B cell (primary cell): ENCODE measurements at regions not wholly inside any gene's neighbourhood (a gene's known extent, or its start where the extent isn't known, plus 50 kb on each side); places are given as distances from the start of the nearest gene placed in this dataset.

ENCODE experiments used
- ATAC-seq: fragments of 200-7000 bp; cut with Tn5 transposase; one replicate; pipeline ENCODE4 v1.10.0; 2021; ENCODE audit warnings: low read depth, mild to moderate bottlenecking, moderate number of reproducible peaks, moderate library complexity
- CTCF ChIA-PET: fragments of 350-600 bp; sonication (Branson Sonifier 250); formaldehyde crosslinking; loops from one replicate; lab custom pipeline; 2021; ENCODE audit warnings: antibody characterized with exemption, inconsistent platforms; lab: Charles Lee
- POLR2A ChIA-PET: fragments of 350-600 bp; sonication (Branson Sonifier 250); formaldehyde crosslinking; loops from one replicate; lab custom pipeline; 2021; ENCODE audit warnings: antibody characterized with exemption; lab: Charles Lee
- DNase-seq: peaks from one replicate; pipeline ENCODE4 v3.0.0; 2013
- H2AFZ ChIP-seq: 2 replicates; pipeline ENCODE4 v1.6.1; 2012; ENCODE audit warnings: mild to moderate bottlenecking, low read depth, low read length; ENCODE audit not compliant: insufficient read depth, poor library complexity, severe bottlenecking
- H3K27ac ChIP-seq, 2 donors: 1 replicate in 1 of 2; 2 replicates in 1 of 2; pipeline ENCODE4 v1.5.1; 2012 to 2013; ENCODE audit warnings: low read length in 2 of 2, mild to moderate bottlenecking in 2 of 2, moderate library complexity in 1 of 2
- H3K27me3 ChIP-seq, 4 experiments: fragments of 200-600 bp in 1 of 4; sonication (generic) in 1 of 4; replicated peaks in 1 of 4; 1 replicate in 2 of 4; 2 replicates in 2 of 4; pipeline versions ENCODE4 v1.6.1 to v1.7.0; 2013 to 2016; ENCODE audit warnings: low read length in 3 of 4, mild to moderate bottlenecking in 2 of 4, mixed read lengths in 1 of 4, moderate library complexity in 1 of 4; ENCODE audit not compliant: insufficient read depth in 4 of 4, control insufficient read depth in 3 of 4; ENCODE audit errors: control extremely low read depth in 1 of 4
- H3K36me3 ChIP-seq, 2 experiments: replicated peaks in 1 of 2; 1 replicate in 1 of 2; 2 replicates in 1 of 2; pipeline versions ENCODE4 v1.6.1 to v1.7.1; 2013; ENCODE audit warnings: low read length in 1 of 2; ENCODE audit not compliant: insufficient read depth in 2 of 2, control insufficient read depth in 1 of 2; ENCODE audit errors: control extremely low read depth in 1 of 2, extremely low read depth in 1 of 2
- H3K4me1 ChIP-seq, 2 donors: fragments of 200-600 bp in 1 of 2; sonication (generic) in 1 of 2; 1 replicate in 1 of 2; 2 replicates in 1 of 2; pipeline versions ENCODE4 v1.5.1 to v1.6.1; 2013 to 2017; ENCODE audit warnings: low read length in 2 of 2; ENCODE audit not compliant: control insufficient read depth in 2 of 2, insufficient read depth in 2 of 2
- H3K4me2 ChIP-seq: replicated peaks from 2 replicates; pipeline ENCODE3; 2012; ENCODE audit warnings: mild to moderate bottlenecking, low read depth, low read length; ENCODE audit not compliant: poor library complexity, severe bottlenecking
- H3K4me3 ChIP-seq, 5 experiments: fragments of 200-600 bp in 1 of 5; sonication (generic) in 1 of 5; 1 replicate in 3 of 5; 2 replicates in 2 of 5; pipeline versions ENCODE4 v1.5.1 to v1.7.0; 2011 to 2016; ENCODE audit warnings: low read length in 4 of 5, mild to moderate bottlenecking in 4 of 5, low read depth in 2 of 5, control low read depth in 1 of 5, moderate library complexity in 1 of 5; ENCODE audit not compliant: insufficient read depth in 1 of 5; ENCODE audit errors: control extremely low read depth in 1 of 5, extremely low read depth in 1 of 5
- H3K79me2 ChIP-seq: fragments of 200-600 bp; sonication (generic); one replicate; pipeline ENCODE4 v1.6.0; 2016; ENCODE audit warnings: low read length; ENCODE audit not compliant: control insufficient read depth, insufficient read depth
- H3K9ac ChIP-seq: fragments of 200-600 bp; sonication (generic); 2 replicates; pipeline ENCODE4 v1.6.1; 2017; ENCODE audit warnings: mild to moderate bottlenecking, low read length, moderate library complexity
- H3K9me3 ChIP-seq, 3 donors: one replicate each; pipeline versions ENCODE4 v1.6.1 to v1.7.1; 2013; ENCODE audit warnings: low read length in 2 of 3; ENCODE audit not compliant: control insufficient read depth in 2 of 3, insufficient read depth in 1 of 3; ENCODE audit errors: control extremely low read depth in 1 of 3
- H4K20me1 ChIP-seq: 2 replicates; pipeline ENCODE4 v1.6.0; 2012; ENCODE audit warnings: mild to moderate bottlenecking, low read length; ENCODE audit not compliant: insufficient read depth, control insufficient read depth, poor library complexity, severe bottlenecking
- H3K27ac Mint-ChIP-seq: one replicate; pipeline ENCODE4 v1.8.0; 2021; ENCODE audit warnings: mixed read lengths
- H3K27me3 Mint-ChIP-seq: one replicate; pipeline ENCODE4 v1.8.0; 2021; ENCODE audit warnings: mixed read lengths
- H3K4me1 Mint-ChIP-seq: one replicate; pipeline ENCODE4 v1.8.0; 2021; ENCODE audit warnings: mixed read lengths
- H3K4me3 Mint-ChIP-seq: one replicate; pipeline ENCODE4 v1.8.0; 2021; ENCODE audit warnings: mixed read lengths
- H3K9me3 Mint-ChIP-seq: one replicate; pipeline ENCODE4 v1.8.0; 2022; ENCODE audit warnings: mixed read lengths; ENCODE audit not compliant: insufficient read depth
- EZH2 ChIP-seq: IDR thresholded peaks from 2 replicates; pipeline ENCODE4 v1.6.1; 2012; ENCODE audit warnings: borderline replicate concordance, low read depth, mild to moderate bottlenecking, moderate library complexity, low read length; ENCODE audit not compliant: insufficient read depth, poor library complexity, severe bottlenecking
- WGBS: methylation state at CpG from one replicate; pipeline ENCODE4 v1.1.5; 2013; ENCODE audit warnings: missing lambda C conversion rate; ENCODE audit not compliant: insufficient coverage; 5-methylcytosine and 5-hydroxymethylcytosine counted together
- intact Hi-C: fragments of 100-400 bp; cut with micrococcal nuclease; formaldehyde crosslinking; loops from one replicate; pipeline ENCODE4 v1.10.0; 2022
- TF ChIP-seq, protein P1 (sequence below): fragments of 200-600 bp; IDR thresholded peaks from one replicate; pipeline ENCODE4 v1.8.0; 2022; ENCODE audit warnings: antibody characterized with exemption, mild to moderate bottlenecking

GRCh38 chr2:75411574-75411973 lies 149.2 kb downstream of the EVA1A start:
- intact Hi-C loops: no loop called here
- Mint-ChIP-seq H3K4me3 (no peak overlapping the region), H3K27ac (no peak overlapping the region), H3K4me1 (peaks cover 43% of the 10 kb centered on the region), H3K27me3 (no peaks in the 10 kb centered on the region), H3K9me3 (peaks cover 3% of the 10 kb centered on the region)
- POLR2A ChIA-PET: interaction anchor here (0.6 kb wide), 1 partner anchor 20 kb away, joined by 3 read pairs; no protein-coding TSS in a partner anchor
- no peaks in the 10 kb centered on the region for H4K20me1 ChIP-seq
- H3K36me3 ChIP-seq: no peaks in the 10 kb centered on the region
- peaks cover 62% of the 10 kb centered on the region for H3K79me2 ChIP-seq
- no peak overlapping the region for H3K9ac ChIP-seq
- no peak overlapping the region for H3K4me3 ChIP-seq
- CTCF ChIA-PET: interaction anchor here (1.4 kb wide), 1 partner anchor 493 kb away, joined by 3 read pairs; no protein-coding TSS in a partner anchor
- no peak for ATAC-seq
- no peak overlapping the region for H2AFZ ChIP-seq
- WGBS: no CpG with 5 or more reads among the region's 2 CpGs
- H3K27ac ChIP-seq: no peak overlapping the region
- TF ChIP-seq EZH2: no peak
- TF ChIP-seq, protein P1, sequence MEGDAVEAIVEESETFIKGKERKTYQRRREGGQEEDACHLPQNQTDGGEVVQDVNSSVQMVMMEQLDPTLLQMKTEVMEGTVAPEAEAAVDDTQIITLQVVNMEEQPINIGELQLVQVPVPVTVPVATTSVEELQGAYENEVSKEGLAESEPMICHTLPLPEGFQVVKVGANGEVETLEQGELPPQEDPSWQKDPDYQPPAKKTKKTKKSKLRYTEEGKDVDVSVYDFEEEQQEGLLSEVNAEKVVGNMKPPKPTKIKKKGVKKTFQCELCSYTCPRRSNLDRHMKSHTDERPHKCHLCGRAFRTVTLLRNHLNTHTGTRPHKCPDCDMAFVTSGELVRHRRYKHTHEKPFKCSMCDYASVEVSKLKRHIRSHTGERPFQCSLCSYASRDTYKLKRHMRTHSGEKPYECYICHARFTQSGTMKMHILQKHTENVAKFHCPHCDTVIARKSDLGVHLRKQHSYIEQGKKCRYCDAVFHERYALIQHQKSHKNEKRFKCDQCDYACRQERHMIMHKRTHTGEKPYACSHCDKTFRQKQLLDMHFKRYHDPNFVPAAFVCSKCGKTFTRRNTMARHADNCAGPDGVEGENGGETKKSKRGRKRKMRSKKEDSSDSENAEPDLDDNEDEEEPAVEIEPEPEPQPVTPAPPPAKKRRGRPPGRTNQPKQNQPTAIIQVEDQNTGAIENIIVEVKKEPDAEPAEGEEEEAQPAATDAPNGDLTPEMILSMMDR: no peak
- H3K9me3 ChIP-seq: peaks cover 5 to 15% (median 6%) of the 10 kb centered on the region in 3 donors
- DNase-seq: no peak
- H3K27me3 ChIP-seq: peaks cover 0 to 4% (median 0%) of the 10 kb centered on the region in 4 experiments
- peaks cover 14 to 22% of the 10 kb centered on the region in 2 donors for H3K4me1 ChIP-seq
- H3K4me2 ChIP-seq: no peak overlapping the region

DNA sequence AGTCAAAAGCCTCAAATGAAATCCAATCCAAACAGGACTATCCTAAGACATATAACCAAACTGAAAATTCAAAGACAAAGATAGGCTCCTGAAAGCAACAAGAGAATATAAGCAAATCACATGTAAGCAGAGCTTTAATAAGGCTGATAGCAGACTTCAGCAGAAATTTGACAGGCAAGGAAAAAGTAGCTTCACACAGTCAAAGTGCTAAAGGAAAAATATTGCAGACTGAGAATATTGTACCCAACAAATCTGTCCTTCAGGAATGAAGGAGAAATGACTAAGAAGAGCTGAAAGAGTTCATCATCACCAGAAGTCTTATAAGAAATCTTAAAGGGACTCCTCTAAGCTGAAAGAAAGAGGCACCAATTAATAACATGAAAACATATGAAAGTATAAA lies 150.0 kb downstream of the EVA1A start:
- H3K4me1 Mint-ChIP-seq: peaks cover 40% of the 10 kb centered on the region
- ATAC-seq (no peak), DNase-seq (no peak)
- Histone ChIP-seq H3K9ac (no peak overlapping the region), H3K4me1 (peaks cover 9 to 20% of the 10 kb centered on the region in 2 donors), H3K79me2 (peaks cover 53% of the 10 kb centered on the region), H3K36me3 (no peaks in the 10 kb centered on the region), H3K27me3 (peaks cover 0 to 4% (median 0%) of the 10 kb centered on the region in 4 experiments), H3K4me3 (no peak overlapping the region), H3K9me3 (peaks cover 5 to 15% (median 6%) of the 10 kb centered on the region in 3 donors), H2AFZ (no peak overlapping the region), H4K20me1 (no peaks in the 10 kb centered on the region), H3K4me2 (no peak overlapping the region), H3K27ac (no peak overlapping the region)
- no peak overlapping the region for H3K4me3 Mint-ChIP-seq
- POLR2A ChIA-PET: no interaction called here
- CTCF ChIA-PET: interaction anchor here (1.4 to 1.6 kb wide), 3 partner anchors 10 to 492 kb away, joined by 3 to 5 read pairs (median 5); no protein-coding TSS in a partner anchor
- intact Hi-C loops: no loop called here
- H3K9me3 Mint-ChIP-seq: peaks cover 3% of the 10 kb centered on the region
- H3K27ac Mint-ChIP-seq: no peak overlapping the region
- no peaks in the 10 kb centered on the region for H3K27me3 Mint-ChIP-seq
- TF ChIP-seq, protein P1: no peak
- no peak for TF ChIP-seq EZH2
